HG03520 (cell line): ENCODE measurements at regions not wholly inside any gene's neighbourhood (a gene's known extent, or its start where the extent isn't known, plus 50 kb on each side); places are given as distances from the start of the nearest gene placed in this dataset.
"Not testable (repeated sequence)": the region's sequence is repeated elsewhere in the genome, so short reads cannot be mapped to it uniquely, and the experiment has no call there.

Source experiments
- ATAC-seq: cut with Tn5 transposase; IDR thresholded peaks from one replicate; pipeline ENCODE4 v1.9.1; 2021; ENCODE audit warnings: mild to moderate bottlenecking, moderate library complexity; ENCODE audit not compliant: unreplicated experiment

DNA sequence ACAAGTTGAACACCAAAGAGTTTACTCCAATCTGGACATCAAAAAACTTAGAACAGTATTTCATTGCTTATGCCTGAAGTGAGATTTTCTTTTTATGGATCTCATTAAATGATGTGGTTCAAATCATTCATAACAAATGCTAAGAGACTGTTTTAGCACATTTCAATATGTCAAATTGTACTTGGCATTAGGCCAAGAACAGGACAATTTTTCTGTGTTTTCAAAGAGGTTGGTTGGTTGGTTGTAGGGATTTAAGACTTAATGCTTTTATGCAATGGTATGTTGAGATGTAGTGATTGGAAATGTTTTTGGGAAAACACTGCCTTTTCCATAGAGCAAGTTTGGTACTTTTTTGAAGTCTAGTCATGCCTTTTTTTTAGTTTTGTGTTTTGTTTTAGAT, 510.4 kb downstream of the ZNF674 start:
- no peak for ATAC-seq

GRCh38 chrX:46029777-46030176, 515.4 kb downstream of the ZNF674 start:
- ATAC-seq: no peak

- no peak for ATAC-seq
These were observed 528.9 kb downstream of the ZNF674 start for GRCh38 chrX:46016296-46016695.

GRCh38 chrX:46015653-46016052, 529.6 kb downstream of the ZNF674 start:
- ATAC-seq: no peak

DNA sequence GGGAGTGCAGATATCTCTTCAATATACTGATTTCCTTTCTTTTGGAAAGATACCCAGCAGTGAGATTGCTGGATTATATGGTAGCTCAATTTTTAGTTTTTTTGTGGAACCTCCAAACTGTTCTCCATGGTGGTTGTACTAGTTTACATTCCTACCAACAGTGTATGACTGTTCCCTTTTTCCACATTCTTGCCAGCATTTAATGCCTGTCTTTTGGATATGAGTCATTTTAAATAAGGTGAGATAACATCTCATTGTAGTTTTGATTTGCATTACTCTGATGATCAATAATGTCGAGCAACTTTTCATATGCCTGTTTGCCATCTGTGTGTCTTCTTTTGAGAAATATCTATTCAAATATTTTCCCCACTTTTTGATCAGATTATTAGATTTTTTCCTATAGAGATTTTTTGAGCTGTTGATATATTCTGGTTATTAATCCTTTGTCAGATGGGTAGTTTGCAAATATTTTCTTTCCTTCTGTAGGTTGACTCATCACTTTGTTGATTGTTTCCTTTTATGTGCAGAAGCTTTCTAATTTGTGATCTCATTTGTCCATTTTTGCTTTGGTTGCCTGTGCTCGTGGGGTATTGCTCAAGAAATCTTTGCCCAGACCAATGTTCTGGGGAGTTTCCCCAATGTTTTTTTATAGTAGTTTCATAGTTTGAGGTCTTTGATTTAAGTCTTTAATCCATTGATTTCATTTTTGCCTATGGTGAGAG, 552.7 kb downstream of the ZNF674 start:
- no peak for ATAC-seq

DNA sequence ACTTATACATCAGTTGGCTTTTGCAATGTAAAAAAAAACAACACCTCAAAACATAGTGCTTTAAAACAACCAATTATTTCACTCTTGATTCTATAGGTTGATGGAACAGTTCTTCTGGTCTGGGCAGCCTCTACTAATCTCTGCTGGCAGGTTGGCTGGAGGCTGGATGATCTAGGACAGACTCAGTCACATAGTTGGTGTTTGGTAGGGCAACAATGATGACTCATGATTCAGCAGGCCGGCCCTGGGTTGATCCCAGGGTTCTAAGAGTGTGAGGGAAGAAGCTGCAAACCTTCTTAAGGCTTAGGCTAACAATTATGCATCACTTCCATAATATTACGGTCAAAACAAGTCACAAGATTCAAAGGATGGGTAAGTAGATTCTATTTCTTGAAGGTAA, 558.2 kb downstream of the ZNF674 start:
- no peak for ATAC-seq

- no peak for ATAC-seq
These were observed 559.1 kb downstream of the ZNF674 start for GRCh38 chrX:45986081-45986480.

GRCh38 chrX:45982958-45983727, 562.1 kb downstream of the ZNF674 start:
- not testable (repeated sequence) for ATAC-seq

GRCh38 chrX:45980726-45981125, 564.5 kb downstream of the ZNF674 start:
- no peak for ATAC-seq

DNA sequence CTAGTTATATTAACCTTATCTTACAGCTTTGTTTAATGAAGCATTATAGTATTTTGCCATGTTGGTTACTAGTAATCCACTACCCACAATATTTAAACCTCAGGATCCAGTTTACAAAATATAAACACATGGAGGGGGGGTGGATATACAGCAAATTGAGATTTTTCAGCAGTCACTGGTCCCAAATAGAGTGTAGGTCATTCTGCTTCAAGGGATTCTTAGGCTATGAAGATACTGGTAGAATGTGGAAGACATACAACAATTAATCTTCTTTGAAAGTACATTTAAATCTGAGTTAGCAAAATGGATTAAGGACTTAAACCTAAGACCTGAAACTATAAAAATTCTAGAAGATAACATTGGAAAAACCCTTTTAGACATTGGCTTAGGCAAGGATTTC, 569.6 kb downstream of the ZNF674 start:
- no peak for ATAC-seq

GRCh38 chrX:45972636-45973035, 572.6 kb downstream of the ZNF674 start:
- ATAC-seq: no peak

GRCh38 chrX:45959567-45959966, 585.7 kb downstream of the ZNF674 start:
- no peak for ATAC-seq

DNA sequence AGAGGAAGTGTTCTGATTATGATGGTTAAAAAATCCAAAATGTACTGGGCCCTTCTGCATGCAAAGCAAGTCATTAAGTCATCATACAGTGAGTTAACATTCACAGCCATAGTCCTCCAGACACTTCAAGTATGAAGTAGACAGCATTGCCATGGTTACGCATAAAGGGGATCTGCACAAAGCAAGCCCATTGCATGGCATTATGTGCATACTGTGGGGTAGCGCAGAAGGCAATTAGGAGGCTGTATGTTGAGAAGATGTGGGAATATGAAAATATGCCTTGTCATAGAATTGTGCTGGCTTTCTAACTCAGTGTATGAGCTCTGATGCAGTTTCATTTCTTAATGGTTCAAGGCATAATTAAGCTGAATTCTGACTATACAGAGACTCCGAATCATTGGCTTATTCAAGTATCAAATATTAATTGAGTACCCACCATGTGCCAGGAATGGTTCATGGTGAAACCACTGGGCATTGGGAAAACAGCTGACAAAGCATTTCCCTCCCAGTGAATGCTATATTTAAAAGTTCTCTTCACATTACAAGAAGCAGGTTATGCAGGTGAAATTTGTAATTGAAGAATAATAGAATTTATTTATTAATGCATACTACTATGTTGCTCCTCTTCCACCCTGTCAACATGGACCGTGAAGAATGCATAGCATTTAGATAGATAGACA, 588.9 kb downstream of the ZNF674 start:
- no peak for ATAC-seq

DNA sequence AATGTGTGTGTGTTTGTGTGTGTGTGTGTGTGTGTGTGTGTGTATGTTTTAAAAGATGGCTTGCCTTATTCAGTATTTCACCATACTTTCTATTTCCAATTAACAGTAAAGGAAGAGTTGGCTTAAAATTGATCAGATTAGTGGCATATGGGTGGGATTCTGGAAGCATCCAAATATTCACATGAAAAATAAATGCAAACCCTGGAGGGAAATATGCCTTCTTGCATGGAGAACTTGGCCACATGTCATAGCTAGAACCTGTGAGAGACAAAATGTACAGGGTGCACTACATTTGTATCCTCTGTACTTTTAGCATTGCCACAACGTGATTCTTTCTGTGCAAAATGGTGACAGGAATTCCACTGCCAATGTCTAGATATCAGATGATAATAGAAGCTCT, 589.6 kb downstream of the ZNF674 start:
- no peak for ATAC-seq

GRCh38 chrX:45954026-45954425, 591.2 kb downstream of the ZNF674 start:
- ATAC-seq: no peak

- ATAC-seq: no peak
These were observed 593.2 kb downstream of the ZNF674 start for GRCh38 chrX:45952030-45952429.

GRCh38 chrX:45935408-45935807, 609.8 kb downstream of the ZNF674 start:
- ATAC-seq: no peak

DNA sequence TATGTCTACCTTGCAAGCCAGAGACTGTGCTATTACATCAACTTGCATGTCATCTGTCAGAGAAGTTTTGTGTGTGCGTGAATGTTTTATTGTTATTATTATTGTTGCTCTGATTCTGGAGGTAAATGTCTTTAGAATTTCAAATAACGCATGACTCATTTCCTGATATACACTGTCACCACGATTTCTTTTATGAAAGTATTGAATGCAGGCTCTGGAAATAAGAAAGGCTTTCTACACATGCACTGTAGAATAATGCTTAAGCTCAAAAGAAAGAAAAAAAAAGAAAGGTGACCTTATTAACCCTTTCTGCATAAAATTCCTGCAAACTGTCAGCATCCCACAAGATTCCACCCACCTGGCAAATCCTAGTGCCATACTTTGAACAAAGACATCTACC, 632.9 kb downstream of the ZNF674 start:
- no peak for ATAC-seq

DNA sequence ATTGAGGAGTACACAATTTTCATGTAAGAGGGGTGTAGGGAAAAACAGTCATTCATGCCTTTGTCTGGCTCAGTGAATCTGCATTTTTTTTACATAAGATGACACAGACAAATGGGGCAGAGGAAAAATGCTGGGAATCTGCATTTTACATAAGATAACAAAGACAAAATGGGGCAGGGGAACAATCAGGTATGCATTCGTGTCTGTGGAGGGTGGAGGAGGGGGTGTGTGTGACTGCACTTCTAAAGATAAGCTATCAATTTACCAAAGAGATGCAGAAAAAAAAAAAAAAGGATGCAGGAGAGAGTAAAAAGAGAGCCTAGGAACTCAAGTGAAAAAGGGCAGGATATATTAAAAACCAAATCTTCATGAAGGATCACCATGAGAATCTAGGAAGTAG, 637.4 kb downstream of the ZNF674 start:
- ATAC-seq: no peak

- no peak for ATAC-seq
These were observed 641.4 kb downstream of the ZNF674 start for GRCh38 chrX:45903781-45904201.

- no peak for ATAC-seq
These were observed 644.2 kb downstream of the ZNF674 start for GRCh38 chrX:45900766-45901615.
